HL-60 (cell line): ENCODE measurements at regions not wholly inside any gene's neighbourhood (a gene's known extent, or its start where the extent isn't known, plus 50 kb on each side); places are given as distances from the start of the nearest gene placed in this dataset.

Experiments
- CTCF ChIP-seq: IDR thresholded peaks from one replicate; pipeline ENCODE4 v1.5.1; 2011; ENCODE audit warnings: low read length, control low read depth, inconsistent platforms; ENCODE audit not compliant: insufficient read depth
- GABPA ChIP-seq: IDR thresholded peaks from 2 replicates; pipeline ENCODE4 v1.6.1; 2012; ENCODE audit warnings: low read depth
- REST ChIP-seq: IDR thresholded peaks from 2 replicates; pipeline ENCODE4 v1.6.1; 2012; ENCODE audit warnings: low read depth; ENCODE audit not compliant: insufficient replicate concordance

GRCh38 chr6:104126315-104127005, 733.3 kb downstream of the HACE1 start:
- TF ChIP-seq CTCF (no peak), GABPA (no peak), REST (no peak)
